SK-N-DZ (cell line): ENCODE measurements at regions not wholly inside any gene's neighbourhood (a gene's known extent, or its start where the extent isn't known, plus 50 kb on each side); places are given as distances from the start of the nearest gene placed in this dataset.

Source experiments
- DNase-seq: peaks from one replicate; pipeline ENCODE4 v3.0.0-alpha.2; 2015; ENCODE audit warnings: low spot score

- DNase-seq = no peak
Observed at GRCh38 chr12:13841358-13841757, 140.0 kb downstream of the GRIN2B start.

GRCh38 chr12:13839365-13840336, 141.8 kb downstream of the GRIN2B start:
- DNase-seq = no peak

- DNase-seq = no peak
Observed at GRCh38 chr12:13836099-13836498, 145.3 kb downstream of the GRIN2B start.

- DNase-seq = no peak
Observed at GRCh38 chr12:13835652-13836051, 145.8 kb downstream of the GRIN2B start.

GRCh38 chr12:13834241-13834640, 147.2 kb downstream of the GRIN2B start:
- DNase-seq = no peak

- DNase-seq = no peak
Observed at GRCh38 chr12:13817131-13817530, 164.3 kb downstream of the GRIN2B start.

- DNase-seq = no peak
Observed at GRCh38 chr12:13816394-13816793, 165.0 kb downstream of the GRIN2B start.

GRCh38 chr12:13812168-13812567, 169.2 kb downstream of the GRIN2B start:
- no peak for DNase-seq

- no peak for DNase-seq
Observed at GRCh38 chr12:13811061-13811460, 170.3 kb downstream of the GRIN2B start.

- DNase-seq = no peak
Observed at GRCh38 chr12:13805041-13805440, 176.4 kb downstream of the GRIN2B start.

GRCh38 chr12:13801543-13801942, 179.9 kb downstream of the GRIN2B start:
- no peak for DNase-seq

- no peak for DNase-seq
Observed at GRCh38 chr12:13799574-13799973, 181.8 kb downstream of the GRIN2B start.

- no peak for DNase-seq
Observed at GRCh38 chr12:13798162-13798561, 183.2 kb downstream of the GRIN2B start.

GRCh38 chr12:13794706-13795105, 186.7 kb downstream of the GRIN2B start:
- no peak for DNase-seq

- no peak for DNase-seq
Observed at GRCh38 chr12:13790317-13790716, 191.1 kb downstream of the GRIN2B start.

GRCh38 chr12:13788626-13789025, 192.8 kb downstream of the GRIN2B start:
- no peak for DNase-seq

- no peak for DNase-seq
Observed at GRCh38 chr12:13786646-13787045, 194.8 kb downstream of the GRIN2B start.

GRCh38 chr12:13784504-13784903, 196.9 kb downstream of the GRIN2B start:
- no peak for DNase-seq

GRCh38 chr12:13780453-13780852, 200.9 kb downstream of the GRIN2B start:
- DNase-seq = no peak

- DNase-seq = no peak
Observed at GRCh38 chr12:13777374-13777773, 204.0 kb downstream of the GRIN2B start.

GRCh38 chr12:13772264-13772663, 209.1 kb downstream of the GRIN2B start:
- no peak for DNase-seq

- DNase-seq = no peak
Observed at GRCh38 chr12:13770576-13770975, 210.8 kb downstream of the GRIN2B start.

GRCh38 chr12:13769966-13770365, 211.4 kb downstream of the GRIN2B start:
- no peak for DNase-seq
